Astrocyte of the spinal cord (primary cell): ENCODE measurements at regions not wholly inside any gene's neighbourhood (a gene's known extent, or its start where the extent isn't known, plus 50 kb on each side); places are given as distances from the start of the nearest gene placed in this dataset.

Experiments used
- DNase-seq: peaks from one replicate; pipeline ENCODE4 v3.0.0; 2011; ENCODE audit warnings: low read depth, low spot score
- H3K4me3 ChIP-seq: 2 replicates; pipeline ENCODE4 v1.5.1; 2011; ENCODE audit warnings: low read depth, mild to moderate bottlenecking, low read length, moderate library complexity
- CTCF ChIP-seq: IDR thresholded peaks from 2 replicates; pipeline ENCODE4 v1.5.1; 2012; ENCODE audit warnings: low read depth, mild to moderate bottlenecking, low read length, inconsistent platforms
- in situ Hi-C: cut with HindIII; loops from 2 replicates; pipeline ENCODE4 v1.10.0; 2017; ENCODE audit warnings: low sequenced_read_pairs

DNA sequence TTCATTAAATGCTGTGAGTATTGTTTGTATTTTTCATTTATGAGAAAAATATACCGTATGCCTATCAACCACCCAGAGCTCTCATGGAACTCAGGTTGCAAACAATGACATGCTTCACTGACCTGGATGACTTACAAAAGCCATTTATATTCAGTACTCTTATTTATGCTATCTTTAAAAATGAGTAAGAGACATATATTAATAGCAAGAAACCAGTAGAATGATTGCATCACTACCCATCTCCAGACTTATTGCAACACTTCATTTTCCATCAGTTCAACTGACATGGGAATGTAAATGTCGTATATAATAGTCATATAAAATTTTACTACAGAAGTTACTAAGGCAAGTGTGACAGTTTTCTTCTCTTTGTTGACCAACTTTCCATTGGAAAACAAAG, 69.1 kb downstream of the OTP start:
- no peak for TF ChIP-seq CTCF
- DNase-seq, result no peak
- H3K4me3 ChIP-seq, result no peak overlapping the region
- in situ Hi-C loops, result no loop called here

DNA sequence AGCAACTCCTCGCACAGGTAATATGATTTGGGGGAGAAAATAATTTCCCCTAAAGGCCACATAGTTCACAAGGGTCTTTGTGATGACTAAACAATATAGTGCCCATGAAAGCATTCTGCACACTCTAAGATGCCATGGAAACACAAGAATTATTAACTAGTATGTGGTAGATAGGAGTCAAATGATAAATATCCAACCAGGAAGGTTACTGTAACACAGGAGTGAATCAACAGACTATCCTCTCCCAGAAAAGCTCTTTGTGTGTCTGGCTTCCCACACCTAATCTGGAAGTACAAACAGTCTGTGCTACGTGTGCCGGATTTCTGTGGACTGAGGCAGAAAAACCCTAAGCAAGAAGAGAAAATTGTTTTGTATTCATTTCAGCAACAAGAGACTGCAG, 70.0 kb downstream of the OTP start:
- no peak for DNase-seq
- no peak for TF ChIP-seq CTCF
- H3K4me3 ChIP-seq, result no peak overlapping the region
- in situ Hi-C loops, result no loop called here

DNA sequence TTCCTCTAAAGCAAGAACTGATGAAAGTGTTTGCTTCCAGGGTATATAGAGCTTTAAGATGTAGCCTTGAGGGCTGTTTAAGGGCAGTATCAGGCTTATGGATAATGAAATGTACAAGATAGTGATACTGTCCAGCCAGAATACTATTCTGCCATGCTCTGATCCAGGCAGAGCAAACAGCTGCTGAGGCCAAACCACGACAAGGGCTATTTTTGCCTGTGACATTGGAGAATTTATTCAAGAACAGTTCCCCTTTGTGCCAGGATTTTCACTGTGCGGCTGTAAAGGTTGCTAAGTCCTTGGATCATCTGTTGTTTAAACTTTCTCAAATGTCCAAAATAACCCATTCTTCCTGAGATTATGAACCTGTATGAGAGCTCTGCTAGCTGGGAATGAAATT, 70.4 kb downstream of the OTP start:
- TF ChIP-seq CTCF, result no peak
- in situ Hi-C loops, result no loop called here
- no peak overlapping the region for H3K4me3 ChIP-seq
- no peak for DNase-seq

- H3K4me3 ChIP-seq, result no peak overlapping the region
- TF ChIP-seq CTCF, result no peak
- in situ Hi-C loops, result no loop called here
- no peak for DNase-seq
These were observed 71.4 kb upstream of the WDR41 start for GRCh38 chr5:77563475-77563874.

GRCh38 chr5:77561965-77562364, 69.8 kb upstream of the WDR41 start:
- no peak overlapping the region for H3K4me3 ChIP-seq
- in situ Hi-C loops, result no loop called here
- DNase-seq, result no peak
- no peak for TF ChIP-seq CTCF

DNA sequence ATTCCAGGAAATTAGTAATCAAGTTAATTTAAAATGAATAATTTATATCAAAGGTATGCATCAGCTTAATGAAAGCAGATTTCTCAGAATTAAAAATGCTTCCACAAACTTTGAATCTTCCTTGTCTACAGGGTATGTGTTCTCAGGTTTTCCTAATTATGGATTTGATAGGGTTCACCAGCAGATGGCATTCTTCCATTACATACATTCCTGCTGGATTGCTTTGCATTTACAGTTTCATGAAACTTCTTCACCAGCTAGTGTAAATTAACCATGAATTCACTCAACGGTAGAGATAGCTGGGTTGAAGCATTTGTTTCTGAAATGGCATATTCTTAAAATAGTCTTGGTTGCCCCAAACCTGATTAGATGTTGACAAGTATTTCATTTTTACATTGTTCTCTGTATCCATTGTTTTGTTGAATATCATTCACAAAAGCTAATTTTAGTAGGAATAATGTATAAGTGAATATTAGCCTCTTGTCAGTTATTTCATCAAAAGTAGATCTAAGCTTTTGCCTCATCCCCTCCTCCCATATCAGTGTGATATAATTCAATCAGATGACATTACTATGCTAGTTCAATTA, 68.7 kb upstream of the WDR41 start:
- H3K4me3 ChIP-seq, result no peak overlapping the region
- in situ Hi-C loops, result no loop called here
- peak; percentile 55 for TF ChIP-seq CTCF
- DNase-seq, result peak; percentile 47

GRCh38 chr5:77558266-77558665, 66.2 kb upstream of the WDR41 start:
- no peak for TF ChIP-seq CTCF
- no peak for DNase-seq
- in situ Hi-C loops, result no loop called here
- H3K4me3 ChIP-seq, result no peak overlapping the region
